Karpas-422 (cell line): ENCODE measurements at regions not wholly inside any gene's neighbourhood (a gene's known extent, or its start where the extent isn't known, plus 50 kb on each side); places are given as distances from the start of the nearest gene placed in this dataset.

Source experiments
- DNase-seq: peaks from one replicate; pipeline ENCODE4 v3.0.0-alpha.2; 2015
- H2AFZ ChIP-seq: fragments of 200-600 bp; sonication (generic); 2 replicates; pipeline ENCODE4 v1.6.1; 2014; ENCODE audit warnings: antibody characterized with exemption, low read length, mixed read lengths
- H3K27ac ChIP-seq: fragments of 200-600 bp; sonication (generic); 2 replicates; pipeline ENCODE4 v1.5.1; 2014; ENCODE audit warnings: mild to moderate bottlenecking, low read length, moderate library complexity
- H3K27me3 ChIP-seq: fragments of 200-600 bp; sonication (generic); 2 replicates; pipeline ENCODE4 v1.6.1; 2014; ENCODE audit warnings: low read length, mixed read lengths
- H3K36me3 ChIP-seq: fragments of 200-600 bp; sonication (generic); 2 replicates; pipeline ENCODE4 v1.6.1; 2014; ENCODE audit warnings: low read length, mixed read lengths; ENCODE audit not compliant: insufficient read depth
- H3K4me1 ChIP-seq: fragments of 200-600 bp; sonication (generic); 2 replicates; pipeline ENCODE4 v1.6.1; 2014; ENCODE audit warnings: mild to moderate bottlenecking, low read length, mixed read lengths
- H3K4me2 ChIP-seq: fragments of 200-600 bp; sonication (generic); 2 replicates; pipeline ENCODE4 v1.6.1; 2014; ENCODE audit warnings: low read length, low read depth, mild to moderate bottlenecking; ENCODE audit not compliant: poor library complexity, severe bottlenecking
- H3K4me3 ChIP-seq: fragments of 200-600 bp; sonication (generic); 2 replicates; pipeline ENCODE4 v1.5.1; 2014; ENCODE audit warnings: mild to moderate bottlenecking, antibody characterized with exemption, low read length, mixed read lengths
- H3K79me2 ChIP-seq: fragments of 200-600 bp; sonication (generic); 2 replicates; pipeline ENCODE4 v1.6.1; 2014; ENCODE audit warnings: mild to moderate bottlenecking, low read length, mixed read lengths
- H3K9ac ChIP-seq: fragments of 200-600 bp; sonication (generic); 2 replicates; pipeline ENCODE4 v1.6.0; 2014; ENCODE audit warnings: low read length
- H3K9me2 ChIP-seq: fragments of 200-600 bp; sonication (generic), shearing (Covaris generic); replicated peaks from 2 replicates; pipeline ENCODE4 v1.6.0; 2014; ENCODE audit warnings: mild to moderate bottlenecking, low read length, moderate library complexity; ENCODE audit not compliant: insufficient read depth
- H3K9me3 ChIP-seq: fragments of 300-700, 200-600 bp; sonication (generic); 2 replicates; pipeline ENCODE4 v1.6.1; 2014; ENCODE audit warnings: low read length, mixed read lengths
- H4K20me1 ChIP-seq: fragments of 200-600 bp; sonication (generic); 2 replicates; pipeline ENCODE4 v1.6.1; 2014; ENCODE audit warnings: mild to moderate bottlenecking, antibody characterized with exemption, low read length, low read depth; ENCODE audit not compliant: insufficient read depth

GRCh38 chr18:46261799-46262198 is 157.6 kb downstream of the HAUS1 start:
- no peak overlapping the region for H3K9ac ChIP-seq
- H3K9me3 ChIP-seq = no peaks in the 10 kb centered on the region
- no peaks in the 10 kb centered on the region for H4K20me1 ChIP-seq
- H2AFZ ChIP-seq = no peak overlapping the region
- no peaks in the 10 kb centered on the region for H3K9me2 ChIP-seq
- peaks cover 72% of the 10 kb centered on the region for H3K79me2 ChIP-seq
- H3K4me1 ChIP-seq = peaks cover 30% of the 10 kb centered on the region
- DNase-seq = no peak
- no peak overlapping the region for H3K27ac ChIP-seq
- H3K4me3 ChIP-seq = no peak overlapping the region
- H3K4me2 ChIP-seq = no peak overlapping the region
- H3K36me3 ChIP-seq = peaks cover 10% of the 10 kb centered on the region; the same call in 1 of the 2 replicates
- no peaks in the 10 kb centered on the region for H3K27me3 ChIP-seq

- no peak overlapping the region for H2AFZ ChIP-seq
- no peaks in the 10 kb centered on the region for H4K20me1 ChIP-seq
- H3K9me2 ChIP-seq = no peaks in the 10 kb centered on the region
- peaks cover 61% of the 10 kb centered on the region for H3K79me2 ChIP-seq
- no peaks in the 10 kb centered on the region for H3K27me3 ChIP-seq
- no peak overlapping the region for H3K27ac ChIP-seq
- peaks cover 36% of the 10 kb centered on the region for H3K4me1 ChIP-seq
- DNase-seq = no peak
- H3K9me3 ChIP-seq = no peaks in the 10 kb centered on the region
- no peak overlapping the region for H3K4me3 ChIP-seq
- peaks cover 10% of the 10 kb centered on the region; the same call in 1 of the 2 replicates for H3K36me3 ChIP-seq
- H3K4me2 ChIP-seq = no peak overlapping the region
- H3K9ac ChIP-seq = no peak overlapping the region
Measured at GRCh38 chr18:46262856-46263255, 158.7 kb downstream of the HAUS1 start.

- Histone ChIP-seq H2AFZ (no peak overlapping the region), H3K9me3 (no peaks in the 10 kb centered on the region), H3K9me2 (no peaks in the 10 kb centered on the region), H3K27ac (no peak overlapping the region), H3K79me2 (peaks cover 48% of the 10 kb centered on the region), H3K4me1 (peaks cover 36% of the 10 kb centered on the region), H3K36me3 (peaks cover 10% of the 10 kb centered on the region; the same call in 1 of the 2 replicates), H3K27me3 (no peaks in the 10 kb centered on the region), H3K4me2 (no peak overlapping the region), H3K9ac (no peak overlapping the region), H3K4me3 (no peak overlapping the region), H4K20me1 (no peaks in the 10 kb centered on the region)
- no peak for DNase-seq
Measured at GRCh38 chr18:46264255-46264654, 160.1 kb downstream of the HAUS1 start.

GRCh38 chr18:46265196-46266156 is 161.3 kb downstream of the HAUS1 start:
- peaks cover 10% of the 10 kb centered on the region; the same call in 1 of the 2 replicates for H3K36me3 ChIP-seq
- H3K9ac ChIP-seq = no peak overlapping the region
- DNase-seq = no peak
- no peaks in the 10 kb centered on the region for H3K9me3 ChIP-seq
- peak overlapping the region; percentile 42; the same call in 1 of the 2 replicates for H3K27ac ChIP-seq
- no peaks in the 10 kb centered on the region for H4K20me1 ChIP-seq
- H3K27me3 ChIP-seq = no peaks in the 10 kb centered on the region
- H3K4me2 ChIP-seq = peak overlapping the region; percentile 39
- H3K4me1 ChIP-seq = peaks cover 36% of the 10 kb centered on the region
- H3K9me2 ChIP-seq = no peaks in the 10 kb centered on the region
- peaks cover 39% of the 10 kb centered on the region for H3K79me2 ChIP-seq
- no peak overlapping the region for H2AFZ ChIP-seq
- H3K4me3 ChIP-seq = no peak overlapping the region

- H3K27ac ChIP-seq = no peak overlapping the region; the same call in 1 of the 2 replicates
- H3K4me3 ChIP-seq = no peak overlapping the region
- DNase-seq = no peak
- no peak overlapping the region for H3K9ac ChIP-seq
- no peaks in the 10 kb centered on the region for H3K27me3 ChIP-seq
- H3K9me3 ChIP-seq = no peaks in the 10 kb centered on the region
- H3K4me2 ChIP-seq = no peak overlapping the region
- no peaks in the 10 kb centered on the region for H3K9me2 ChIP-seq
- H4K20me1 ChIP-seq = no peaks in the 10 kb centered on the region
- H3K4me1 ChIP-seq = peaks cover 36% of the 10 kb centered on the region
- H2AFZ ChIP-seq = no peak overlapping the region
- peaks cover 10% of the 10 kb centered on the region; the same call in 1 of the 2 replicates for H3K36me3 ChIP-seq
- peaks cover 32% of the 10 kb centered on the region for H3K79me2 ChIP-seq
Measured at GRCh38 chr18:46266473-46266872, 162.3 kb downstream of the HAUS1 start.

- H3K36me3 ChIP-seq = peaks cover 10% of the 10 kb centered on the region; the same call in 1 of the 2 replicates
- H4K20me1 ChIP-seq = no peaks in the 10 kb centered on the region
- no peaks in the 10 kb centered on the region for H3K9me2 ChIP-seq
- no peak overlapping the region for H3K9ac ChIP-seq
- H3K4me1 ChIP-seq = peaks cover 36% of the 10 kb centered on the region
- no peak overlapping the region for H3K27ac ChIP-seq
- H3K27me3 ChIP-seq = no peaks in the 10 kb centered on the region
- DNase-seq = no peak
- no peaks in the 10 kb centered on the region for H3K9me3 ChIP-seq
- H3K4me3 ChIP-seq = no peak overlapping the region
- no peak overlapping the region for H3K4me2 ChIP-seq
- H2AFZ ChIP-seq = no peak overlapping the region
- H3K79me2 ChIP-seq = peaks cover 28% of the 10 kb centered on the region
Measured at GRCh38 chr18:46268671-46269070, 164.5 kb downstream of the HAUS1 start.

- no peaks in the 10 kb centered on the region for H3K9me2 ChIP-seq
- peaks cover 5% of the 10 kb centered on the region; the same call in 1 of the 2 replicates for H3K36me3 ChIP-seq
- H4K20me1 ChIP-seq = no peaks in the 10 kb centered on the region
- peaks cover 31% of the 10 kb centered on the region for H3K4me1 ChIP-seq
- H3K27ac ChIP-seq = no peak overlapping the region
- H3K9ac ChIP-seq = no peak overlapping the region
- no peak overlapping the region for H3K4me3 ChIP-seq
- H3K9me3 ChIP-seq = no peaks in the 10 kb centered on the region
- no peak overlapping the region for H2AFZ ChIP-seq
- H3K27me3 ChIP-seq = no peaks in the 10 kb centered on the region
- H3K79me2 ChIP-seq = peaks cover 23% of the 10 kb centered on the region
- no peak for DNase-seq
- H3K4me2 ChIP-seq = no peak overlapping the region
Measured at GRCh38 chr18:46269275-46269674, 165.1 kb downstream of the HAUS1 start.

GRCh38 chr18:46271488-46271887 is 167.3 kb downstream of the HAUS1 start:
- Histone ChIP-seq H3K79me2 (peaks cover 8% of the 10 kb centered on the region), H3K27ac (no peak overlapping the region), H3K9me3 (no peaks in the 10 kb centered on the region), H4K20me1 (no peaks in the 10 kb centered on the region), H3K36me3 (no peaks in the 10 kb centered on the region), H3K4me3 (no peak overlapping the region), H2AFZ (no peak overlapping the region), H3K4me2 (no peak overlapping the region), H3K9me2 (no peaks in the 10 kb centered on the region), H3K4me1 (peaks cover 9% of the 10 kb centered on the region), H3K9ac (no peak overlapping the region), H3K27me3 (no peaks in the 10 kb centered on the region)
- no peak for DNase-seq
